Colonic mucosa (tissue), 4 donors: ENCODE measurements at regions not wholly inside any gene's neighbourhood (a gene's known extent, or its start where the extent isn't known, plus 50 kb on each side); places are given as distances from the start of the nearest gene placed in this dataset.

ENCODE experiments used
- DNase-seq: peaks from one replicate; pipeline ENCODE4 v3.0.0-alpha.2; 2020
- H3K27ac ChIP-seq: fragments of 200-600 bp; one replicate; pipeline ENCODE4 v1.8.0; 2021
- H3K27me3 ChIP-seq: fragments of 200-600 bp; one replicate; pipeline ENCODE4 v1.8.0; 2021
- H3K36me3 ChIP-seq: fragments of 200-600 bp; one replicate; pipeline ENCODE4 v1.8.0; 2021
- H3K4me1 ChIP-seq: fragments of 200-600 bp; one replicate; pipeline ENCODE4 v1.8.0; 2021; ENCODE audit warnings: mild to moderate bottlenecking
- H3K4me3 ChIP-seq: fragments of 200-600 bp; one replicate; pipeline ENCODE4 v1.8.0; 2021
- H3K9ac ChIP-seq, 2 donors: one replicate each; pipeline ENCODE4 v1.7.0; 2013; ENCODE audit warnings: control low read depth in 2 of 2, low read depth in 2 of 2, low read length in 2 of 2
- H3K9me3 ChIP-seq: fragments of 200-600 bp; one replicate; pipeline ENCODE4 v1.8.0; 2021
- intact Hi-C: fragments of 100-400 bp; cut with DNase I; formaldehyde crosslinking; loops from one replicate; pipeline ENCODE4 v1.14.1; 2022
- TF ChIP-seq, protein P1 (sequence below): fragments of 200-600 bp; IDR thresholded peaks from one replicate; pipeline ENCODE4 v1.8.0; 2022; ENCODE audit warnings: antibody characterized with exemption, mild to moderate bottlenecking
- donor health status: healthy.
- donor health status: DM: no; HTN: no; CAD: no.
- donor health status: DM: no; HTN: no; CAD: no.

DNA sequence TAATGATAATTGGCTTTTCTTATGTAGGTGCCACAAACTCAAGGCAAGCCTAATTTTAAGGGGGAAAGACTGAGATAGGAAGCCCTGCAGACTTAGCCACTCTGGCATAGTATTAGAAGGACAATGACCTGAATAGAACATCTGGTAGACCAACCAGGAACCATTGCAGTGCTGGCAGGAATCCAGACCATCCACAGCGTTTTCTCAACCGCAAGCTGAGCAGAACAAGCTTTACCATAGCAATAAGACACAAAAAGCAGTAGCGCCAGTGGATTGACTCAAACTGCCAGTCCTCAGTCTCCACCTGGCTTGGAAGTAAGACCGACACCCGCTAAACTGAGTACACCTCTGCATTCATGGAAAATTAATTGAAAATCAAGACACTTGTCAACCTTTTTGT is 141.3 kb upstream of the LPAR1 start:
- intact Hi-C loops: no loop called here
- Histone ChIP-seq H3K9ac (no peak overlapping the region), H3K27ac (no peak overlapping the region), H3K27me3 (no peaks in the 10 kb centered on the region), H3K4me1 (no peaks in the 10 kb centered on the region), H3K4me3 (no peak overlapping the region), H3K36me3 (no peaks in the 10 kb centered on the region), H3K9me3 (no peaks in the 10 kb centered on the region)
- DNase-seq: peak; percentile 21
- TF ChIP-seq, protein P1, sequence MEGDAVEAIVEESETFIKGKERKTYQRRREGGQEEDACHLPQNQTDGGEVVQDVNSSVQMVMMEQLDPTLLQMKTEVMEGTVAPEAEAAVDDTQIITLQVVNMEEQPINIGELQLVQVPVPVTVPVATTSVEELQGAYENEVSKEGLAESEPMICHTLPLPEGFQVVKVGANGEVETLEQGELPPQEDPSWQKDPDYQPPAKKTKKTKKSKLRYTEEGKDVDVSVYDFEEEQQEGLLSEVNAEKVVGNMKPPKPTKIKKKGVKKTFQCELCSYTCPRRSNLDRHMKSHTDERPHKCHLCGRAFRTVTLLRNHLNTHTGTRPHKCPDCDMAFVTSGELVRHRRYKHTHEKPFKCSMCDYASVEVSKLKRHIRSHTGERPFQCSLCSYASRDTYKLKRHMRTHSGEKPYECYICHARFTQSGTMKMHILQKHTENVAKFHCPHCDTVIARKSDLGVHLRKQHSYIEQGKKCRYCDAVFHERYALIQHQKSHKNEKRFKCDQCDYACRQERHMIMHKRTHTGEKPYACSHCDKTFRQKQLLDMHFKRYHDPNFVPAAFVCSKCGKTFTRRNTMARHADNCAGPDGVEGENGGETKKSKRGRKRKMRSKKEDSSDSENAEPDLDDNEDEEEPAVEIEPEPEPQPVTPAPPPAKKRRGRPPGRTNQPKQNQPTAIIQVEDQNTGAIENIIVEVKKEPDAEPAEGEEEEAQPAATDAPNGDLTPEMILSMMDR: no peak

DNA sequence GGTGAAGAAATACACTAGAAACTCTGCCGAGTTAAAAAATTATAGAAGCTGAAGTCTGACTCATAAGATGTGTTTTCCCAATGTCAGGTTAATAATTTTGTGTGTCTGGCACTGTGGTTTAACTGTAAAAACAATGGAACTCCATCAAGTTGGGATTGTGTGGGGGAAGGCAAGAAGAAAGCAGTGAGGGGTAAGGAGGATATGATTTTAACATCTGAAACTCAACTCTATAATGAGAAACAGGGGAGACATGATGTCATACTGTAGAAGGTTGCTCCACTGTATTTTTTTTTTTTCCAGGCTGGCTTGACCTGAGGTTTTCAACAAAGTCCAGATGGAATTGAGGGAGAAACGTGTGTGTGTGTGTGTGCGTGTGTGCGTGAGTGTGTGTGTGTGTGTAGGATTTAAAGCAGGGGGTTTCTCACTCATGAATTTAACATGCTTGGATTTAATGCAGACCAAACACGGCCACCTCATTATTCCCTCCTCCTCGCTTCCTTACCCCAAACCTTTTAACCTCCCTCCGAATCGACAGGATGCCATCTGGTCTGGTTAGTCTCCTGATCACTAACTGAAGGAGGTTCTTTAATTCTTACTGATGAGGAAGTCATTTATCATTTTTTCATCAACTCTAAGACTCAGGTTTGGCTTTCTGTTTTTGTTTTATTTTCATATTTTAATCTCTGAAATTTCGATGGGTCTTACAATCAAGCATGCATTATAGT is 140.2 kb upstream of the LPAR1 start:
- intact Hi-C loops: no loop called here
- no peak for DNase-seq
- Histone ChIP-seq H3K9ac (no peak overlapping the region), H3K27me3 (no peaks in the 10 kb centered on the region), H3K27ac (no peak overlapping the region), H3K9me3 (no peaks in the 10 kb centered on the region), H3K36me3 (no peaks in the 10 kb centered on the region), H3K4me1 (no peaks in the 10 kb centered on the region), H3K4me3 (no peak overlapping the region)
- TF ChIP-seq, protein P1: no peak

DNA sequence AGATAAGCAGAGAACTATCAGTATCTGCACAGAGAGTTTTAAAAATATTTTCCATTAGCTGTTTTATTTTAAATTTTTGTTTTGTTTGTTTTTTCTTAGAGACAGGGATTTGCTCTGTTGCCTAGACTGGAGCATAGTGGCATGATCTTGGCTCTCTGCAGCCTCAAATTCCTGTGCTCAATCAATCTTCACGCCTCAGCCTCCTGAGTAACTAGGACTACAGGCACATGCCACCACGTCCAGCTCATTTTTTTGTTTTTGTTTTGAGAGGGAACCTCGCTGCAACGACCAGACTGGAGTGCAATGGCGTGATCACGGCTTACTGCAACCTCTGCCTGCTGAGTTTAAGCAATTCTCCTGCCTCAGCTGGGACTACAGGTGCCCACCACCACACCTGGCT is 138.2 kb upstream of the LPAR1 start:
- TF ChIP-seq, protein P1: no peak
- no peaks in the 10 kb centered on the region for H3K36me3 ChIP-seq
- no peaks in the 10 kb centered on the region for H3K27me3 ChIP-seq
- no peak for DNase-seq
- H3K4me1 ChIP-seq: no peaks in the 10 kb centered on the region
- H3K4me3 ChIP-seq: no peak overlapping the region
- no peak overlapping the region for H3K27ac ChIP-seq
- intact Hi-C loops: no loop called here
- no peaks in the 10 kb centered on the region for H3K9me3 ChIP-seq
- no peak overlapping the region for H3K9ac ChIP-seq

DNA sequence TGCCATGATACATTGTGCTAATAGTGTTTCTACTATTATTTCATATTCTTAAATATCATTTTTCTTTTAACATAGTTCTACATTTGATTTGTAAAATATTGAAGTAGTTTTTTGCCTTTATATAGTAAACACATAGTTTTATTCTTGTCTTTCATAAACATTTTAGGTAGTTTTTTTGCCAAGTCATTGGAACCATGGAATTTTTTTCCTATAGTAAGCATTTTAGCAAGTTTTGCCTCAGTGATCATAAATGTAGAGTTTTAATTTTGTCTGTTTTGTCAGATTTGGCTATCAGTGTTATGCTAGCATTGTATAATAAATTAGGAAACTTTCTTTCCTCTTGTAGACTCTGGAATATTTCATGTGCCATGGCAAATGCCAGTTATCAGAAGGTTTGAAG is 137.1 kb upstream of the LPAR1 start:
- Histone ChIP-seq H3K36me3 (no peaks in the 10 kb centered on the region), H3K9ac (no peak overlapping the region), H3K27ac (no peak overlapping the region), H3K4me3 (no peak overlapping the region), H3K4me1 (no peaks in the 10 kb centered on the region), H3K9me3 (no peaks in the 10 kb centered on the region), H3K27me3 (no peaks in the 10 kb centered on the region)
- no peak for DNase-seq
- TF ChIP-seq, protein P1: no peak
- intact Hi-C loops: no loop called here

DNA sequence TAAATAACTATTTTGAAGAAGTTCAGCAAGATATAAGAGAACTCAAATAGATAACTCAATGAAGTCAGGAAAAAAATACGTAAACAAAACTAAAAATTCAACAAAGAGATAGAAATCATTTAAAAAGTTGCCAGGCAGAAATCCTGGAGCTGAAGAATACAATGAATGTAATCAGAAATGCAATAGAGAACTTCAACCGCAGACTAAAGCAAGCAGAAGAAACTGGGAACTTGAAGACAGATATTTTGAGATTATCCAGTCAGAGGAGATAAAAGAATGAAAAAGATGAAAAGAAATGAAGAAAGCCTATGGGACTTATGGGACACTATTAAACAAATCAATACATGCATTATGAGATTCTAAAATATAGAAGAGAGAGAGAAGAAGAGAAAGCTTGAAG is 129.1 kb upstream of the LPAR1 start:
- TF ChIP-seq, protein P1: no peak
- intact Hi-C loops: no loop called here
- Histone ChIP-seq H3K27me3 (no peaks in the 10 kb centered on the region), H3K4me3 (no peak overlapping the region), H3K4me1 (no peaks in the 10 kb centered on the region), H3K36me3 (no peaks in the 10 kb centered on the region), H3K9ac (no peak overlapping the region), H3K27ac (no peak overlapping the region), H3K9me3 (no peaks in the 10 kb centered on the region)
- DNase-seq: no peak
